Vagina (tissue), 2 donors: ENCODE measurements at regions not wholly inside any gene's neighbourhood (a gene's known extent, or its start where the extent isn't known, plus 50 kb on each side); places are given as distances from the start of the nearest gene placed in this dataset.

ENCODE experiments used
- POLR2A ChIP-seq, 2 donors: fragments of 450-650 bp; IDR thresholded peaks; one replicate each; pipeline ENCODE4 v1.6.1; 2017; ENCODE audit warnings: antibody characterized with exemption in 2 of 2, mild to moderate bottlenecking in 2 of 2, moderate library complexity in 2 of 2
- TF ChIP-seq, protein P1 (sequence below), 3 experiments: fragments of 450-650 bp in 2 of 3; fragments of 200-600 bp in 1 of 3; sonication (generic) in 1 of 3; IDR thresholded peaks; one replicate each; pipeline ENCODE4 v1.5.1; 2017 to 2019; ENCODE audit warnings: antibody characterized with exemption in 3 of 3, mild to moderate bottlenecking in 2 of 3, moderate library complexity in 2 of 3

DNA sequence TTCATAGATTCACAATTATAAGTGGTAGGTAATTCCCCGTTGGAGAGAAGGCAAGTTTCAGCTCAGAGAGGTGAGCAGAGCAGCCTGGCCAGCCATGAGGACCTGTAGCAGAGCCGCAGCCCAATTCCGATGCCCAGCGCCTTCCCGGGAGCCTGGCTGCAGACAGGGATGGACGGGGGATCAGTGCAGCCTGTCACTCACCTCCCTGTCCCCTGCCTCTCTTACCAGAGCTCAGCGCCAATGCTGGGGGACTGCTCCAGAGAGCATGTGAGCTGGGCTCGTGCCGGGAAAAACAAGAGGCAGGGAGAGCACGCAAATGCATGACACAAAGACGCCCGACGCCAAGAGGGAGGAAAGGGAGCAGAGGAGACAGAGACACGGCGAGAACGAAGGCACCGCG, 231.9 kb downstream of the BCL11B start:
- TF ChIP-seq, protein P1, sequence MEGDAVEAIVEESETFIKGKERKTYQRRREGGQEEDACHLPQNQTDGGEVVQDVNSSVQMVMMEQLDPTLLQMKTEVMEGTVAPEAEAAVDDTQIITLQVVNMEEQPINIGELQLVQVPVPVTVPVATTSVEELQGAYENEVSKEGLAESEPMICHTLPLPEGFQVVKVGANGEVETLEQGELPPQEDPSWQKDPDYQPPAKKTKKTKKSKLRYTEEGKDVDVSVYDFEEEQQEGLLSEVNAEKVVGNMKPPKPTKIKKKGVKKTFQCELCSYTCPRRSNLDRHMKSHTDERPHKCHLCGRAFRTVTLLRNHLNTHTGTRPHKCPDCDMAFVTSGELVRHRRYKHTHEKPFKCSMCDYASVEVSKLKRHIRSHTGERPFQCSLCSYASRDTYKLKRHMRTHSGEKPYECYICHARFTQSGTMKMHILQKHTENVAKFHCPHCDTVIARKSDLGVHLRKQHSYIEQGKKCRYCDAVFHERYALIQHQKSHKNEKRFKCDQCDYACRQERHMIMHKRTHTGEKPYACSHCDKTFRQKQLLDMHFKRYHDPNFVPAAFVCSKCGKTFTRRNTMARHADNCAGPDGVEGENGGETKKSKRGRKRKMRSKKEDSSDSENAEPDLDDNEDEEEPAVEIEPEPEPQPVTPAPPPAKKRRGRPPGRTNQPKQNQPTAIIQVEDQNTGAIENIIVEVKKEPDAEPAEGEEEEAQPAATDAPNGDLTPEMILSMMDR (IDR thresholded peaks at IDR 0.05): no peak
- TF ChIP-seq POLR2A (IDR thresholded peaks at IDR 0.05): no peak
